OCI-LY3 (cell line): ENCODE measurements at regions not wholly inside any gene's neighbourhood (a gene's known extent, or its start where the extent isn't known, plus 50 kb on each side); places are given as distances from the start of the nearest gene placed in this dataset.

Experiments
- CTCF ChIP-seq: fragments of 200-600, 300-600 bp; sonication (generic); IDR thresholded peaks from 2 replicates; pipeline ENCODE4 v1.5.1; 2014; ENCODE audit warnings: antibody characterized with exemption, low read length, low read depth
- EZH2phosphoT487 ChIP-seq: fragments of 200-600 bp; shearing (Covaris generic); IDR thresholded peaks from 2 replicates; pipeline ENCODE4 v1.6.1; 2018; ENCODE audit warnings: antibody characterized with exemption, mixed run types, low read depth

- TF ChIP-seq EZH2phosphoT487 = no peak
- TF ChIP-seq CTCF = no peak
These were observed 410.9 kb downstream of the UTRN start for GRCh38 chr6:144695858-144696533.
